ENCODE measurements at regions not wholly inside any gene's neighbourhood (a gene's known extent, or its start where the extent isn't known, plus 50 kb on each side); places are given as distances from the start of the nearest gene placed in this dataset.
"Not testable (repeated sequence)": the region's sequence is repeated elsewhere in the genome, so short reads cannot be mapped to it uniquely, and the experiment has no call there.

- DNase-seq = no peak
These were observed 128.0 kb upstream of the CRBN start for GRCh38 chr3:3307491-3307890.

GRCh38 chr3:3305841-3306240, 126.3 kb upstream of the CRBN start:
- DNase-seq = no peak

- DNase-seq = no peak
These were observed 125.6 kb upstream of the CRBN start for GRCh38 chr3:3305084-3305483.

GRCh38 chr3:3303636-3304035, 124.1 kb upstream of the CRBN start:
- no peak for DNase-seq

- no peak for DNase-seq
These were observed 123.5 kb upstream of the CRBN start for GRCh38 chr3:3302964-3303363.

GRCh38 chr3:3301476-3301875, 122.0 kb upstream of the CRBN start:
- no peak for DNase-seq

GRCh38 chr3:3296979-3297381, 117.5 kb upstream of the CRBN start:
- no peak for DNase-seq

- DNase-seq = no peak
These were observed 116.1 kb upstream of the CRBN start for GRCh38 chr3:3295586-3295985.

GRCh38 chr3:3291756-3292283, 112.3 kb upstream of the CRBN start:
- DNase-seq = not testable (repeated sequence)

GRCh38 chr3:3288255-3288654, 108.8 kb upstream of the CRBN start:
- DNase-seq = no peak

GRCh38 chr3:3286014-3286413, 106.5 kb upstream of the CRBN start:
- DNase-seq = no peak

- no peak for DNase-seq
These were observed 101.5 kb upstream of the CRBN start for GRCh38 chr3:3281024-3281423.

- no peak for DNase-seq
These were observed 100.9 kb upstream of the CRBN start for GRCh38 chr3:3280396-3280795.

- no peak for DNase-seq
These were observed 98.6 kb upstream of the CRBN start for GRCh38 chr3:3278073-3278472.

- no peak for DNase-seq
These were observed 97.1 kb upstream of the CRBN start for GRCh38 chr3:3276630-3277029.

- DNase-seq = no peak
These were observed 85.3 kb upstream of the CRBN start for GRCh38 chr3:3264796-3265195.

- DNase-seq = no peak
These were observed 81.4 kb upstream of the CRBN start for GRCh38 chr3:3260870-3261269.

- no peak for DNase-seq
These were observed 79.7 kb upstream of the CRBN start for GRCh38 chr3:3259181-3259580.

GRCh38 chr3:3258281-3258680, 78.8 kb upstream of the CRBN start:
- DNase-seq = no peak

- DNase-seq = no peak
These were observed 62.1 kb upstream of the CRBN start for GRCh38 chr3:3241596-3241995.

GRCh38 chr3:3240986-3241385, 61.5 kb upstream of the CRBN start:
- DNase-seq = no peak

GRCh38 chr3:3237979-3238378, 58.5 kb upstream of the CRBN start:
- no peak for DNase-seq

GRCh38 chr3:3232251-3232650, 52.8 kb upstream of the CRBN start:
- DNase-seq = no peak

All from DMS53 (cell line).